AG04450 (cell line): ENCODE measurements at regions not wholly inside any gene's neighbourhood (a gene's known extent, or its start where the extent isn't known, plus 50 kb on each side); places are given as distances from the start of the nearest gene placed in this dataset.

Experiments used
- CTCF ChIA-PET: fragments of 300-600, 350-600 bp; formaldehyde crosslinking; extraction: SDS; loops from one replicate; lab custom pipeline; 2022; ENCODE audit warnings: antibody characterized with exemption, inconsistent platforms; lab: Charles Lee
- POLR2A ChIA-PET: fragments of 350-600 bp; formaldehyde crosslinking; extraction: SDS; loops from one replicate; lab custom pipeline; 2021; ENCODE audit warnings: antibody characterized with exemption, inconsistent platforms; lab: Yijun Ruan, JAX
- DNase-seq: peaks from one replicate; pipeline ENCODE4 v3.0.0-alpha.2; 2011; ENCODE audit warnings: low read depth, low spot score
- H3K27ac ChIP-seq: one replicate; pipeline ENCODE4 v1.5.1; 2012; ENCODE audit warnings: low read depth, low read length, control low read depth
- H3K27me3 ChIP-seq: one replicate; pipeline ENCODE4 v1.6.0; 2012; ENCODE audit warnings: low read length; ENCODE audit not compliant: control insufficient read depth, insufficient read depth
- H3K4me3 ChIP-seq: 2 replicates; pipeline ENCODE4 v1.5.1; 2011; ENCODE audit warnings: mild to moderate bottlenecking, low read depth, low read length, control low read depth
- H3K9me3 ChIP-seq: 2 replicates; pipeline ENCODE4 v1.5.1; 2012; ENCODE audit warnings: low read length; ENCODE audit not compliant: control insufficient read depth, insufficient read depth
- CTCF ChIP-seq: IDR thresholded peaks from 2 replicates; pipeline ENCODE4 v1.5.1; 2011; ENCODE audit warnings: low read depth, low read length, control low read depth, inconsistent platforms

GRCh38 chr3:159830523-159831154 is 158.0 kb upstream of the IL12A start:
- ChIA-PET POLR2A (no interaction called here), CTCF (interaction anchor here (0.9 to 7.4 kb wide), 7 partner anchors 8 to 174 kb away, joined by 3 to 122 read pairs (median 4); partner anchors contain the start of gene IL12A)
- TF ChIP-seq CTCF, result no peak
- Histone ChIP-seq H3K4me3 (no peak overlapping the region), H3K27me3 (no peaks in the 10 kb centered on the region), H3K9me3 (no peaks in the 10 kb centered on the region), H3K27ac (no peak overlapping the region)
- no peak for DNase-seq

- H3K27me3 ChIP-seq, result no peaks in the 10 kb centered on the region
- no peak overlapping the region for H3K4me3 ChIP-seq
- no peak for TF ChIP-seq CTCF
- ChIA-PET CTCF (interaction anchor here (0.9 to 7.4 kb wide), 4 partner anchors 43 to 174 kb away, joined by 3 to 122 read pairs (median 3); no protein-coding TSS in a partner anchor), POLR2A (no interaction called here)
- no peak overlapping the region for H3K27ac ChIP-seq
- H3K9me3 ChIP-seq, result no peaks in the 10 kb centered on the region
- DNase-seq, result no peak
Observed at GRCh38 chr3:159831466-159831865, 157.2 kb upstream of the IL12A start.

GRCh38 chr3:159832024-159832423 is 156.6 kb upstream of the IL12A start:
- Histone ChIP-seq H3K27ac (no peak overlapping the region), H3K4me3 (no peak overlapping the region), H3K27me3 (no peaks in the 10 kb centered on the region), H3K9me3 (no peaks in the 10 kb centered on the region)
- ChIA-PET POLR2A (no interaction called here), CTCF (interaction anchor here (0.6 to 7.4 kb wide), 5 partner anchors 42 to 201 kb away, joined by 3 to 122 read pairs (median 3); no protein-coding TSS in a partner anchor)
- TF ChIP-seq CTCF, result no peak
- DNase-seq, result no peak

GRCh38 chr3:159835126-159835525 is 153.5 kb upstream of the IL12A start:
- Histone ChIP-seq H3K4me3 (no peak overlapping the region), H3K9me3 (no peaks in the 10 kb centered on the region), H3K27ac (no peak overlapping the region), H3K27me3 (no peaks in the 10 kb centered on the region)
- ChIA-PET CTCF (interaction anchor here (1.0 to 1.9 kb wide), 3 partner anchors 30 to 171 kb away, joined by 3 to 13 read pairs (median 3); no protein-coding TSS in a partner anchor), POLR2A (no interaction called here)
- TF ChIP-seq CTCF, result no peak
- no peak for DNase-seq

- no peak overlapping the region for H3K4me3 ChIP-seq
- ChIA-PET CTCF (interaction anchor here (0.9 to 3.3 kb wide), 6 partner anchors 8 to 169 kb away, joined by 3 to 26 read pairs (median 6); partner anchors contain the start of gene IL12A), POLR2A (interaction anchor here (0.6 to 1.6 kb wide), 3 partner anchors 15 to 92 kb away, joined by 3 to 9 read pairs (median 5); no protein-coding TSS in a partner anchor)
- H3K9me3 ChIP-seq, result no peaks in the 10 kb centered on the region
- H3K27me3 ChIP-seq, result no peaks in the 10 kb centered on the region
- DNase-seq, result no peak
- no peak for TF ChIP-seq CTCF
- no peak overlapping the region for H3K27ac ChIP-seq
Observed at GRCh38 chr3:159837725-159838124, 150.9 kb upstream of the IL12A start.
